Fibroblast of lung (primary cell): ENCODE measurements at regions not wholly inside any gene's neighbourhood (a gene's known extent, or its start where the extent isn't known, plus 50 kb on each side); places are given as distances from the start of the nearest gene placed in this dataset.

ENCODE experiments used
- DNase-seq, 2 donors: peaks; one replicate each; pipeline versions ENCODE4 v3.0.0 to v3.0.0-alpha.2; 2010; ENCODE audit warnings: low read depth in 2 of 2
- H2AFZ ChIP-seq: 2 replicates; pipeline ENCODE4 v1.5.1; 2012; ENCODE audit warnings: low read length, control low read depth, inconsistent platforms
- H3K27ac ChIP-seq: 2 replicates; pipeline ENCODE4 v1.5.1; 2011; ENCODE audit warnings: low read length, control low read depth; ENCODE audit not compliant: insufficient read depth
- H3K27me3 ChIP-seq: 2 replicates; pipeline ENCODE4 v1.5.1; 2011; ENCODE audit warnings: mild to moderate bottlenecking, low read length; ENCODE audit not compliant: control insufficient read depth, insufficient read depth
- H3K36me3 ChIP-seq: 2 replicates; pipeline ENCODE4 v1.5.1; 2011; ENCODE audit warnings: low read length; ENCODE audit not compliant: control insufficient read depth, insufficient read depth
- H3K4me1 ChIP-seq: 2 replicates; pipeline ENCODE4 v1.5.1; 2011; ENCODE audit warnings: low read length; ENCODE audit not compliant: control insufficient read depth, insufficient read depth; ENCODE audit errors: extremely low read depth
- H3K4me2 ChIP-seq: 2 replicates; pipeline ENCODE4 v1.5.1; 2011; ENCODE audit warnings: low read length, control low read depth; ENCODE audit not compliant: insufficient read depth; ENCODE audit errors: extremely low read depth
- H3K4me3 ChIP-seq, 4 experiments: fragments of 200-600 bp in 1 of 4; sonication (generic) in 1 of 4; replicated peaks in 1 of 4; 2 replicates each; pipeline ENCODE4 v1.5.1; 2011 to 2016; ENCODE audit warnings: low read length in 4 of 4, low read depth in 3 of 4, mild to moderate bottlenecking in 3 of 4, control low read depth in 2 of 4, inconsistent platforms in 1 of 4, mixed read lengths in 1 of 4; ENCODE audit not compliant: insufficient read depth in 1 of 4; ENCODE audit errors: control extremely low read depth in 1 of 4
- H3K79me2 ChIP-seq: 2 replicates; pipeline ENCODE4 v1.5.1; 2012; ENCODE audit warnings: mild to moderate bottlenecking, low read length, inconsistent platforms; ENCODE audit not compliant: control insufficient read depth, insufficient read depth
- H3K9ac ChIP-seq: 2 replicates; pipeline ENCODE4 v1.5.1; 2011; ENCODE audit warnings: mild to moderate bottlenecking, low read length, control low read depth; ENCODE audit not compliant: insufficient read depth
- H3K9me3 ChIP-seq: 2 replicates; pipeline ENCODE4 v1.5.1; 2012; ENCODE audit warnings: low read depth, low read length; ENCODE audit not compliant: control insufficient read depth, insufficient read depth
- H4K20me1 ChIP-seq: 2 replicates; pipeline ENCODE4 v1.5.1; 2011; ENCODE audit warnings: low read length; ENCODE audit not compliant: control insufficient read depth, insufficient read depth; ENCODE audit errors: extremely low read depth
- CTCF ChIP-seq, 2 donors: IDR thresholded peaks in 1 of 2; conservative IDR thresholded peaks in 1 of 2; 1 replicate in 1 of 2; 2 replicates in 1 of 2; pipeline ENCODE4 v1.5.1; 2011 to 2012; ENCODE audit warnings: low read length in 2 of 2, control low read depth in 1 of 2, inconsistent platforms in 1 of 2, low read depth in 1 of 2, mild to moderate bottlenecking in 1 of 2
- EZH2 ChIP-seq: IDR thresholded peaks from 2 replicates; pipeline ENCODE4 v1.5.1; 2012; ENCODE audit warnings: low read length, control low read depth, mild to moderate bottlenecking; ENCODE audit errors: missing control alignments

- no peak for DNase-seq
- Histone ChIP-seq H3K9me3 (no peaks in the 10 kb centered on the region), H3K9ac (no peak overlapping the region)
Observed at GRCh38 chr1:118300808-118301207, 115.8 kb upstream of the SPAG17 start.

GRCh38 chr1:118298397-118298796, 113.4 kb upstream of the SPAG17 start:
- H3K36me3 ChIP-seq: no peaks in the 10 kb centered on the region
- no peaks in the 10 kb centered on the region for H3K27me3 ChIP-seq
- no peak overlapping the region for H3K27ac ChIP-seq
- no peak overlapping the region for H3K4me2 ChIP-seq
- no peak overlapping the region for H3K9ac ChIP-seq
- no peaks in the 10 kb centered on the region for H3K79me2 ChIP-seq
- no peaks in the 10 kb centered on the region for H3K4me1 ChIP-seq
- TF ChIP-seq CTCF (conservative IDR thresholded peaks at IDR 0.05 in 1 of 2, IDR thresholded peaks at IDR 0.05 in 1 of 2; ENCODE audit: low read depth in 1 of 2, low read length in 2 of 2) (no peak), EZH2 (no peak)
- no peaks in the 10 kb centered on the region for H4K20me1 ChIP-seq
- DNase-seq: no peak
- no peak overlapping the region for H3K4me3 ChIP-seq
- no peaks in the 10 kb centered on the region for H3K9me3 ChIP-seq
- H2AFZ ChIP-seq: no peak overlapping the region

More at GRCh38 chr1:118300808-118301207, 115.8 kb upstream of the SPAG17 start:
- Histone ChIP-seq H2AFZ (no peak overlapping the region), H3K27me3 (no peaks in the 10 kb centered on the region), H3K4me2 (no peak overlapping the region), H3K79me2 (no peaks in the 10 kb centered on the region), H3K27ac (no peak overlapping the region), H4K20me1 (no peaks in the 10 kb centered on the region), H3K36me3 (no peaks in the 10 kb centered on the region), H3K4me1 (no peaks in the 10 kb centered on the region), H3K4me3 (no peak overlapping the region)
- TF ChIP-seq EZH2 (no peak), CTCF (conservative IDR thresholded peaks at IDR 0.05 in 1 of 2, IDR thresholded peaks at IDR 0.05 in 1 of 2; ENCODE audit: low read depth in 1 of 2, low read length in 2 of 2) (no peak)

GRCh38 chr1:118297521-118297920, 112.5 kb upstream of the SPAG17 start:
- no peaks in the 10 kb centered on the region for H4K20me1 ChIP-seq
- H3K4me1 ChIP-seq: no peaks in the 10 kb centered on the region
- no peak overlapping the region for H3K4me2 ChIP-seq
- no peak for DNase-seq
- no peak overlapping the region for H3K4me3 ChIP-seq
- H3K79me2 ChIP-seq: no peaks in the 10 kb centered on the region
- H3K27ac ChIP-seq: no peak overlapping the region
- TF ChIP-seq EZH2: no peak
- TF ChIP-seq CTCF (conservative IDR thresholded peaks at IDR 0.05 in 1 of 2, IDR thresholded peaks at IDR 0.05 in 1 of 2; ENCODE audit: low read depth in 1 of 2, low read length in 2 of 2): no peak
- no peaks in the 10 kb centered on the region for H3K9me3 ChIP-seq
- H2AFZ ChIP-seq: no peak overlapping the region
- H3K27me3 ChIP-seq: no peaks in the 10 kb centered on the region
- H3K9ac ChIP-seq: no peak overlapping the region
- H3K36me3 ChIP-seq: no peaks in the 10 kb centered on the region
